ENCODE measurements at regions not wholly inside any gene's neighbourhood (a gene's known extent, or its start where the extent isn't known, plus 50 kb on each side); places are given as distances from the start of the nearest gene placed in this dataset.
"Not testable (repeated sequence)": the region's sequence is repeated elsewhere in the genome, so short reads cannot be mapped to it uniquely, and the experiment has no call there.

- H3K27ac ChIP-seq (replicated peaks) = no peak overlapping the region
- TF ChIP-seq CTCF (IDR thresholded peaks at IDR 0.05; ENCODE audit: insufficient read depth, low read length) (no peak), POLR2AphosphoS5 (IDR thresholded peaks at IDR 0.05; ENCODE audit: low read depth) (no peak), SPI1 (IDR thresholded peaks at IDR 0.05; ENCODE audit: borderline replicate concordance, low read depth) (no peak), REST (IDR thresholded peaks at IDR 0.05; ENCODE audit: insufficient replicate concordance, low read depth) (no peak), GABPA (IDR thresholded peaks at IDR 0.05; ENCODE audit: low read depth) (no peak)
- DNase-seq (ENCODE audit: low read depth in 1 of 2, low spot score in 1 of 2) = no peak
Measured at GRCh38 chr15:87470923-87471322, 785.6 kb downstream of the NTRK3 start.

GRCh38 chr15:87463956-87464355 is 792.6 kb downstream of the NTRK3 start:
- H3K27me3 ChIP-seq (ENCODE audit: insufficient read depth, poor library complexity, severe bottlenecking); H3K27ac ChIP-seq (replicated peaks); DNase-seq (ENCODE audit: low read depth in 1 of 2, low spot score in 1 of 2); H3K4me3 ChIP-seq (replicated peaks; ENCODE audit: insufficient read depth, low read length): not testable (repeated sequence)

More at GRCh38 chr15:87470923-87471322, 785.6 kb downstream of the NTRK3 start:
- no peak overlapping the region for H3K4me3 ChIP-seq (replicated peaks; ENCODE audit: insufficient read depth, low read length)
- H3K27me3 ChIP-seq (ENCODE audit: insufficient read depth, poor library complexity, severe bottlenecking) = no peaks in the 10 kb centered on the region

GRCh38 chr15:87461631-87462030 is 794.9 kb downstream of the NTRK3 start:
- TF ChIP-seq CTCF (IDR thresholded peaks at IDR 0.05; ENCODE audit: insufficient read depth, low read length) (no peak), POLR2AphosphoS5 (IDR thresholded peaks at IDR 0.05; ENCODE audit: low read depth) (no peak), GABPA (IDR thresholded peaks at IDR 0.05; ENCODE audit: low read depth) (no peak), SPI1 (IDR thresholded peaks at IDR 0.05; ENCODE audit: borderline replicate concordance, low read depth) (no peak), REST (IDR thresholded peaks at IDR 0.05; ENCODE audit: insufficient replicate concordance, low read depth) (no peak)
- Histone ChIP-seq H3K4me3 (replicated peaks; ENCODE audit: insufficient read depth, low read length) (no peak overlapping the region), H3K27ac (replicated peaks) (no peak overlapping the region), H3K27me3 (ENCODE audit: insufficient read depth, poor library complexity, severe bottlenecking) (no peaks in the 10 kb centered on the region)
- no peak for DNase-seq (ENCODE audit: low read depth in 1 of 2, low spot score in 1 of 2)

GRCh38 chr15:87454860-87455259 is 801.7 kb downstream of the NTRK3 start:
- no peaks in the 10 kb centered on the region for H3K27me3 ChIP-seq (ENCODE audit: insufficient read depth, poor library complexity, severe bottlenecking)
- TF ChIP-seq CTCF (IDR thresholded peaks at IDR 0.05; ENCODE audit: insufficient read depth, low read length) = no peak
- no peak for TF ChIP-seq POLR2AphosphoS5 (IDR thresholded peaks at IDR 0.05; ENCODE audit: low read depth)
- no peak for TF ChIP-seq GABPA (IDR thresholded peaks at IDR 0.05; ENCODE audit: low read depth)
- no peak for TF ChIP-seq REST (IDR thresholded peaks at IDR 0.05; ENCODE audit: insufficient replicate concordance, low read depth)
- no peak for TF ChIP-seq SPI1 (IDR thresholded peaks at IDR 0.05; ENCODE audit: borderline replicate concordance, low read depth)
- no peak for DNase-seq (ENCODE audit: low read depth in 1 of 2, low spot score in 1 of 2)
- no peak overlapping the region for H3K4me3 ChIP-seq (replicated peaks; ENCODE audit: insufficient read depth, low read length)
- H3K27ac ChIP-seq (replicated peaks) = no peak overlapping the region

Data from HL-60 (cell line).